Aorta (tissue), 5 donors: ENCODE measurements at regions not wholly inside any gene's neighbourhood (a gene's known extent, or its start where the extent isn't known, plus 50 kb on each side); places are given as distances from the start of the nearest gene placed in this dataset.
A peak's percentile ranks its signal among the peaks of the same experiment; 100 is the strongest.
"Not testable (repeated sequence)": the region's sequence is repeated elsewhere in the genome, so short reads cannot be mapped to it uniquely, and the experiment has no call there.

Experiments used
- ATAC-seq: fragments of 200-7000 bp; cut with Tn5 transposase; one replicate; pipeline ENCODE4 v1.9.1; 2022; ENCODE audit warnings: moderate library complexity; ENCODE audit not compliant: low FRiP score
- DNase-seq, 2 donors: peaks; one replicate each; pipeline ENCODE4 v3.0.0-alpha.2; 2020
- H3K27ac ChIP-seq, 2 donors: one replicate each; pipeline ENCODE4 v1.5.1; 2013; ENCODE audit warnings: low read length in 2 of 2, mild to moderate bottlenecking in 2 of 2, moderate library complexity in 2 of 2, control low read depth in 1 of 2, inconsistent platforms in 1 of 2, low read depth in 1 of 2
- H3K27me3 ChIP-seq, 2 donors: one replicate each; pipeline ENCODE4 v1.6.1; 2013; ENCODE audit warnings: control low read depth in 1 of 2, low read length in 1 of 2, mild to moderate bottlenecking in 1 of 2, moderate library complexity in 1 of 2; ENCODE audit not compliant: insufficient read depth in 2 of 2, control insufficient read depth in 1 of 2
- H3K36me3 ChIP-seq, 2 donors: one replicate each; pipeline ENCODE4 v1.6.1; 2013; ENCODE audit warnings: control low read depth in 1 of 2, low read length in 1 of 2, mild to moderate bottlenecking in 1 of 2; ENCODE audit not compliant: insufficient read depth in 2 of 2, control insufficient read depth in 1 of 2
- H3K4me1 ChIP-seq, 2 donors: one replicate each; pipeline ENCODE4 v1.6.1; 2013; ENCODE audit warnings: low read length in 2 of 2, control low read depth in 1 of 2, mild to moderate bottlenecking in 1 of 2, moderate library complexity in 1 of 2; ENCODE audit not compliant: insufficient read depth in 2 of 2, control insufficient read depth in 1 of 2
- H3K4me3 ChIP-seq, 2 donors: one replicate each; pipeline ENCODE4 v1.5.1; 2013; ENCODE audit warnings: low read length in 2 of 2, control low read depth in 1 of 2, mild to moderate bottlenecking in 1 of 2
- H3K9me3 ChIP-seq: one replicate; pipeline ENCODE4 v1.6.1; 2013; ENCODE audit warnings: mild to moderate bottlenecking, low read length; ENCODE audit not compliant: control insufficient read depth
- WGBS, 2 donors: extraction: QIAGEN DNeasy Blood & Tissue Kit; methylation state at CpG; one replicate each; pipeline ENCODE4 v1.1.7; 2013; 5-methylcytosine and 5-hydroxymethylcytosine counted together
- intact Hi-C, 2 donors: fragments of 100-400 bp; cut with DNase I; formaldehyde crosslinking; loops; one replicate each; pipeline versions ENCODE4 v1.14.2 to v1.15.0; 2022
- donor health status: healthy with polysubstance abuse.
- donor health status: Bipolar disorder and iron deficiency.
- donor health status: DM: no; HTN: no; CAD: no.
- donor health status: DM: no; HTN: no; CAD: no.
- donor health status: DM: yes; HTN: yes; CAD: no.

- 87 to 89% methylated on average over 1 of the region's 1 CpG for WGBS, 2 donors
- H3K27ac ChIP-seq = no peak overlapping the region
- ATAC-seq = no peak
- no peaks in the 10 kb centered on the region for H3K27me3 ChIP-seq
- H3K4me3 ChIP-seq = no peak overlapping the region
- no peak for DNase-seq
- no peaks in the 10 kb centered on the region for H3K4me1 ChIP-seq
- intact Hi-C loops = no loop called here
- peaks cover 1% of the 10 kb centered on the region for H3K9me3 ChIP-seq
- no peaks in the 10 kb centered on the region for H3K36me3 ChIP-seq
Observed at GRCh38 chr2:2590141-2590540, 259.1 kb upstream of the MYT1L start.

DNA sequence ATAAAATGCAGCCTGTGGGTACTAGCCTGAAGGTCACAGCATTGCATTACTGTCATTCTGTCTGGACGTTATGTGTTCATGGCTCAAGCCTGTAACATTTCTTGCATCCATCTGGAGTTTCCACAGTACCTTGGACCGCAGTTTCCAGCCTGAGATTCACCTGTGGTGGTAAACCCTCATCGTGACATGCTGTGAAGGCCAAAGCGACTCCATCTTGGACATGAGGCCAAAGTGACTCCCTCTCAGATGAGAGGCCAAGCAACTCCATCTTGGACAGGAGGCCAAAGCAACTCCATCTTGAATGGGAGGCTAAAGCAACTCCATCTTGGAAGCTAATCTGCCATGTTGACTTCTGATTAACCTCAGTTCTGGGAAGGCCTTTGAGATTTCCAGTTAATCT is 257.7 kb upstream of the MYT1L start:
- no peak overlapping the region for H3K4me3 ChIP-seq
- H3K27me3 ChIP-seq = no peaks in the 10 kb centered on the region
- ATAC-seq = no peak
- H3K4me1 ChIP-seq = no peaks in the 10 kb centered on the region
- no peaks in the 10 kb centered on the region for H3K36me3 ChIP-seq
- H3K27ac ChIP-seq = no peak overlapping the region
- intact Hi-C loops = no loop called here
- H3K9me3 ChIP-seq = peaks cover 1% of the 10 kb centered on the region
- no peak for DNase-seq
- WGBS, 2 donors = 83% methylated on average over 4 of the region's 4 CpGs

DNA sequence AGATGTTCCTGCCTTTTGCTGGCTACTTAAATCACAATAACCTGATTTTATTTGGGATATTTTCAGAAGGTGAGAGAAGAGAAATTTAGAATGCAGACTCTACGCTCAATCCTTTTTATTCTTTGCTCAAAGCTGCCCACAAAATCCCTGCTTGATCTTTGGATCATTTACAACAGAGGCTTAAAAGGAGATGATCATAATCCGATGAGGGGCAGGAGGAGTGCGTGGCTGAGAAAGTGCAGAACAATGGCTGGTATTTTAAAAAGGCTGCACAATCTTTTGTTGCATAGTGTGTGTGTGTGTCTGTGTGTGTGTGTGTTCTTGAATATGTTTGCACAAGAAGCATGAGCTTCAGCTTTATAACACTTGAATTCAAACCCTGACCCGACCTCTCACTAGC is 256.3 kb upstream of the MYT1L start:
- ATAC-seq (no peak), DNase-seq (no peak)
- intact Hi-C loops = no loop called here
- Histone ChIP-seq H3K27me3 (no peaks in the 10 kb centered on the region), H3K9me3 (peaks cover 1% of the 10 kb centered on the region), H3K4me1 (no peaks in the 10 kb centered on the region), H3K27ac (no peak overlapping the region), H3K4me3 (no peak overlapping the region), H3K36me3 (no peaks in the 10 kb centered on the region)
- 82 to 84% methylated on average over 4 of the region's 4 CpGs for WGBS, 2 donors

- whole genome bisulfite sequencing, 2 donors = 75 to 78% methylated on average over 9 of the region's 9 CpGs
- H3K36me3 ChIP-seq = no peaks in the 10 kb centered on the region
- ATAC-seq (no peak), DNase-seq (no peak)
- no peaks in the 10 kb centered on the region for H3K9me3 ChIP-seq
- no peaks in the 10 kb centered on the region for H3K27me3 ChIP-seq
- intact Hi-C loops = no loop called here
- no peak overlapping the region for H3K27ac ChIP-seq
- H3K4me1 ChIP-seq = no peaks in the 10 kb centered on the region
- H3K4me3 ChIP-seq = no peak overlapping the region
Observed at GRCh38 chr2:2586931-2587330, 255.9 kb upstream of the MYT1L start.

DNA sequence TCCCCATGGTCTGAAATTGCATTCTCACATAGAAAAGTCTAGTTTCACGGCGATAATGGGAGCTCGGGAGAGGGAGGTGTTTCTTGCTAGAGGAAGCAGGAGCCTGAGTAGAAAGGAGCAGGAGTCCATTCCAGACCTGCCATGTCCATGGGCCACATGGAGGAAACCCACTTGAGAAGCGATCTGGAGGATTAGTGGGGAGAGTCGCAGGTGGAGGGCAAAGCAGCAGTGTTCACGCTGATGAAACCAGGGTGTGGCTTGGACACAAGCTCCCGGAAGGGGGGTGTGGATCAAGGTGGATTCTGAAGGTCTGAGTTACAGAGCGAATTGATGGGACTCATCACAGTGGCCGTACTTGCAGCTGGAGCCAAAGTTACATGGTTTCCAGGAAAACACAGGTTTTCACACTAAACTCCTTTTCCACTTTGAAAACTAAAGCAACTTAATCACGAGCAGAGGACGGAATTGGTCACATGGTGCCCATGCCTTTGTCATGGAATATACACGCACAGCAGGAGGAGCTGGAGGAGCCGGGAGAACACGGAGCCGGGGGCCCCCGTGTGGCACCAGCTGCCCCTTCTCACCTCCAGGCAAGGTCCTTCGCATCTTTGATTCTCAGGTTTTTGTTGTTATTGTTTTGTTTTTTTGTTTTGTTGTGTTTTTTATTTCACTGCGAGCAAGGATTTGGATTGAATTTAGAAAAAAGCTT is 255.1 kb upstream of the MYT1L start:
- 77 to 78% methylated on average over 18 of the region's 18 CpGs for WGBS, 2 donors
- H3K36me3 ChIP-seq = no peaks in the 10 kb centered on the region
- no peak overlapping the region for H3K4me3 ChIP-seq
- no peak overlapping the region for H3K27ac ChIP-seq
- no peaks in the 10 kb centered on the region for H3K9me3 ChIP-seq
- H3K4me1 ChIP-seq = no peaks in the 10 kb centered on the region
- intact Hi-C loops = no loop called here
- ATAC-seq (no peak), DNase-seq (peak in 1 of 2 donors; percentile 61)
- H3K27me3 ChIP-seq = no peaks in the 10 kb centered on the region

DNA sequence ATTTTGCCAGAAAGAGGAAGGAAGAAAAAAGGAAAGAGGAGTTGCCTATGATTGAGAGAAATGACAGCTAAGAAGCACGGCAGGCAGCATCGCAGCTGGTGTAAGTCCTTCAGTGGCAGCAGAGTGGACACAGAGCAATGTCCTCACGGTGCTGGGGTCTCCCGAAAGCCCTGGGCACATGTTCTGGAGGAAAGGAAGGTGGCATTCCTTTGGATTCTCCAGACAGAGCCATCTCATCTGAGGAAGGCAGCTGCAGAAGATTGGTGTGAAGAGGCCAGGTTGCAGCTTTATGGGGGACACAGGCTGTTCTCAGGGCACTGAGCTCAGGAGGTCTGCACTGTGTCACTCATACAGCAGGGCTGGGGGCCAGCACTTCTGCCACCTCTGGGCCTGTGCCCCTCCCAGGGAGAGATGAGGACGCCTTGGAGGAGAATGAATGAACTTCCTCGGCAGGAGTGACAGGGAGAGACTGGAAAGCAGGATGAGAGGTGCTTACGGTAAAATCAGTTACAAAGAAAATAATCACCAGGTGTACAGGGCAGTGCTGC is 252.0 kb upstream of the MYT1L start:
- intact Hi-C loops = no loop called here
- Histone ChIP-seq H3K27ac (no peak overlapping the region), H3K9me3 (no peaks in the 10 kb centered on the region), H3K4me3 (no peak overlapping the region), H3K27me3 (no peaks in the 10 kb centered on the region), H3K36me3 (no peaks in the 10 kb centered on the region), H3K4me1 (no peaks in the 10 kb centered on the region)
- no peak for ATAC-seq
- WGBS, 2 donors = 65 to 66% methylated on average over 7 of the region's 7 CpGs
- peak in 1 of 2 donors; percentile 64 for DNase-seq

- Histone ChIP-seq H3K27me3 (no peaks in the 10 kb centered on the region), H3K4me3 (no peak overlapping the region), H3K27ac (no peak overlapping the region), H3K4me1 (no peaks in the 10 kb centered on the region), H3K36me3 (no peaks in the 10 kb centered on the region), H3K9me3 (no peaks in the 10 kb centered on the region)
- DNase-seq = peak in 1 of 2 donors; percentile 36
- intact Hi-C loops = no loop called here
- WGBS, 2 donors = 77 to 80% methylated on average over 28 of the region's 28 CpGs
- ATAC-seq = peak; percentile 41
Observed at GRCh38 chr2:2581331-2582159, 250.5 kb upstream of the MYT1L start.

GRCh38 chr2:2580841-2581240 is 249.8 kb upstream of the MYT1L start:
- DNase-seq, H3K4me3 ChIP-seq, H3K9me3 ChIP-seq, H3K27ac ChIP-seq, H3K27me3 ChIP-seq, ATAC-seq, H3K36me3 ChIP-seq, H3K4me1 ChIP-seq, intact Hi-C loops: not testable (repeated sequence)
- 90% methylated on average over 19 of the region's 19 CpGs for WGBS, 2 donors

DNA sequence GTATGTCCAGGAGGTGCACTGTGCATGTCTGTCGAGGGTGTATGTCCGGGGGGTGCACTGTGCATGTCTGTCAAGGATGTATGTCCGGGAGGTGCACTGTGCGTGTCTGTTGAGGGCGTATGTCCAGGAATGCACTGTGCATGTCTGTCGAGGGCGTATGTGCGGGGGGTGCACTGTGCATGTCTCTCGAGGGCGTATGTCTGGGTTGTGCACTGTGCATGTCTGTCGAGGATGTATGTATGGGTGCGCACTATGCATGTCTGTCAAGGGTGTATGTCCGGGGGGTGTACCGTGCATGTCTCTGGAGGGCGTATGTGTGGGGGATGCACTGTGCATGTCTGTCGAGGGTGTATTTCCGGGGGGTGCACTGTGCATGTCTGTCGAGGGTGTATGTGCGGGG is 249.3 kb upstream of the MYT1L start:
- no peaks in the 10 kb centered on the region for H3K36me3 ChIP-seq
- no peaks in the 10 kb centered on the region for H3K4me1 ChIP-seq
- no peak overlapping the region for H3K27ac ChIP-seq
- H3K9me3 ChIP-seq = no peaks in the 10 kb centered on the region
- ATAC-seq (no peak), DNase-seq (no peak)
- 90% methylated on average over 19 of the region's 19 CpGs for WGBS, 2 donors
- intact Hi-C loops = no loop called here
- no peak overlapping the region for H3K4me3 ChIP-seq
- H3K27me3 ChIP-seq = no peaks in the 10 kb centered on the region
